ENCODE measurements at regions not wholly inside any gene's neighbourhood (a gene's known extent, or its start where the extent isn't known, plus 50 kb on each side); places are given as distances from the start of the nearest gene placed in this dataset.

GRCh38 chr22:27545085-27545484 lies 256.5 kb downstream of the MN1 start:
- no peak for TF ChIP-seq CTCF (IDR thresholded peaks at IDR 0.05)
- TF ChIP-seq POLR2A (IDR thresholded peaks at IDR 0.05): no peak

Measured in Peyer's patch (tissue), 4 donors.